ENCODE measurements at regions not wholly inside any gene's neighbourhood (a gene's known extent, or its start where the extent isn't known, plus 50 kb on each side); places are given as distances from the start of the nearest gene placed in this dataset.

GRCh38 chr1:36537190-36537768 is 54.6 kb upstream of the CSF3R start:
- no peak for DNase-seq

- no peak for DNase-seq
Observed at GRCh38 chr1:36536727-36537126, 54.0 kb upstream of the CSF3R start.

GRCh38 chr1:36534711-36535412 is 52.1 kb upstream of the CSF3R start:
- no peak for DNase-seq

- DNase-seq = no peak
Observed at GRCh38 chr1:36533897-36534296, 51.2 kb upstream of the CSF3R start.

GRCh38 chr1:36532810-36533401 is 50.2 kb upstream of the CSF3R start:
- no peak for DNase-seq
